H1 (cell line): ENCODE measurements at regions not wholly inside any gene's neighbourhood (a gene's known extent, or its start where the extent isn't known, plus 50 kb on each side); places are given as distances from the start of the nearest gene placed in this dataset.

ENCODE experiments used
- HDAC6 ChIP-seq: IDR thresholded peaks from one replicate; pipeline ENCODE4 v1.7.1; 2012; ENCODE audit warnings: low read depth, mild to moderate bottlenecking, inconsistent platforms, low read length, moderate library complexity
- POLR2A ChIP-seq, 2 experiments: IDR thresholded peaks; 1 replicate in 1 of 2; 2 replicates in 1 of 2; pipeline ENCODE4 v1.6.1; 2011; ENCODE audit warnings: low read depth in 2 of 2, low read length in 2 of 2, mild to moderate bottlenecking in 2 of 2; ENCODE audit errors: control extremely low read depth in 1 of 2
- TF ChIP-seq, protein P1 (sequence below), 3 experiments: IDR thresholded peaks; 1 replicate in 2 of 3; 2 replicates in 1 of 3; pipeline versions ENCODE4 v1.5.1 to v1.6.1; 2011; ENCODE audit warnings: low read length in 3 of 3, mild to moderate bottlenecking in 3 of 3, inconsistent platforms in 2 of 3, low read depth in 1 of 3, moderate library complexity in 1 of 3; ENCODE audit not compliant: insufficient read depth in 1 of 3; ENCODE audit errors: control extremely low read depth in 1 of 3

DNA sequence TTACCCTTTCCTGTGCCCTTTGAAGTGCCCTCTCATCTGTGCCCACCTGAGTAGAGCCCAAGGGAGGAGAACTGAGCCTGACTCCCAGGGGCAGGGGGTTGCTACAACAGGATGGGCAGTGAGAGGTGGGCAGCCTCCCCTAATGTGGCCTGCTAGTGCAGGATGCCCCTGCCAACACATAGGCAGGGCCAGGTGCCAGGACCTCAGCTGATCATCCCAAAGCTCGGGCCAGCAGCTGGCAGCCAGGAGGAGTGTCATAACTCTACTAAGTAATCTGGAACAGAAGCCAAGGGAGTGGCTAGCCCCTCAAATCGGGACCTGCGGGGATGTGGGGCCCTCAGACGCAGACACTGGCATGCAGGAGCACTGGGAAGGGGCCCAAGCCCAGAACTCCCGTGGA is 208.8 kb upstream of the RAB4A start:
- TF ChIP-seq, protein P1, sequence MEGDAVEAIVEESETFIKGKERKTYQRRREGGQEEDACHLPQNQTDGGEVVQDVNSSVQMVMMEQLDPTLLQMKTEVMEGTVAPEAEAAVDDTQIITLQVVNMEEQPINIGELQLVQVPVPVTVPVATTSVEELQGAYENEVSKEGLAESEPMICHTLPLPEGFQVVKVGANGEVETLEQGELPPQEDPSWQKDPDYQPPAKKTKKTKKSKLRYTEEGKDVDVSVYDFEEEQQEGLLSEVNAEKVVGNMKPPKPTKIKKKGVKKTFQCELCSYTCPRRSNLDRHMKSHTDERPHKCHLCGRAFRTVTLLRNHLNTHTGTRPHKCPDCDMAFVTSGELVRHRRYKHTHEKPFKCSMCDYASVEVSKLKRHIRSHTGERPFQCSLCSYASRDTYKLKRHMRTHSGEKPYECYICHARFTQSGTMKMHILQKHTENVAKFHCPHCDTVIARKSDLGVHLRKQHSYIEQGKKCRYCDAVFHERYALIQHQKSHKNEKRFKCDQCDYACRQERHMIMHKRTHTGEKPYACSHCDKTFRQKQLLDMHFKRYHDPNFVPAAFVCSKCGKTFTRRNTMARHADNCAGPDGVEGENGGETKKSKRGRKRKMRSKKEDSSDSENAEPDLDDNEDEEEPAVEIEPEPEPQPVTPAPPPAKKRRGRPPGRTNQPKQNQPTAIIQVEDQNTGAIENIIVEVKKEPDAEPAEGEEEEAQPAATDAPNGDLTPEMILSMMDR (IDR thresholded peaks at IDR 0.05; ENCODE audit: control extremely low read depth in 1 of 3, insufficient read depth in 1 of 3, low read depth in 1 of 3, low read length in 3 of 3): no peak
- TF ChIP-seq POLR2A (IDR thresholded peaks at IDR 0.05; ENCODE audit: control extremely low read depth in 1 of 2, low read depth in 2 of 2, low read length in 2 of 2): no peak
- no peak for TF ChIP-seq HDAC6
